ENCODE measurements at regions not wholly inside any gene's neighbourhood (a gene's known extent, or its start where the extent isn't known, plus 50 kb on each side); places are given as distances from the start of the nearest gene placed in this dataset.
"Not testable (repeated sequence)": the region's sequence is repeated elsewhere in the genome, so short reads cannot be mapped to it uniquely, and the experiment has no call there.

DNA sequence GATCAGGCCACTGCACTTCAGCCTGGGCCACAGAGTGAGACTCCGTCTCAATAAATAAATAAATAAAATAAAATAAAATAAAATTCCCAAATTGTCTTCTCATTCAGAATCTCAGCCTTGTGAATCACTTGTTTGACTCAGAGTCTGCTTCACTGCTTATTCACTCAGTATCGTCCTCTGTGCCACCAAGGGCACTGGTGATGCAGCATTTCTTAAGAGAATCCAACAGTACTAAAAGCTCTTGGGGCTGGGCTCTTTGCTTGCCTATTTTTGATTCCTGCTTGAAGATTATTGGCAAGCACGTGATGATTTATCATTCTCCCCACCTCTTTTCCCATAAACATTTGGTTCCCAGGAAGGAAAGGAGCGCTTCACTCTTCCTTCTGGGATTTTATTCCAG, 54.8 kb upstream of the HMGB1 start:
- CTCF ChIA-PET: no interaction called here
- Histone ChIP-seq H3K27ac (ENCODE audit: low read length) (no peak overlapping the region), H3K27me3 (ENCODE audit: control insufficient read depth, insufficient read depth, low read length) (no peaks in the 10 kb centered on the region), H3K4me3 (ENCODE audit: low read depth in 2 of 2, low read length in 2 of 2) (no peak overlapping the region), H3K9me3 (ENCODE audit: control insufficient read depth, insufficient read depth, low read depth, low read length) (no peaks in the 10 kb centered on the region), H3K36me3 (ENCODE audit: control insufficient read depth, insufficient read depth, low read length) (no peaks in the 10 kb centered on the region), H3K4me1 (ENCODE audit: control insufficient read depth, insufficient read depth, low read length) (no peaks in the 10 kb centered on the region)
- POLR2A ChIA-PET: no interaction called here
- BruUV-seq (replicated peaks): no TSS peak
- no peak for DNase-seq (ENCODE audit: low read depth, low spot score)
- in situ Hi-C loops (cut with HindIII; ENCODE audit: low pct_unique_long_range_greater_than_20kb, low sequenced_read_pairs): no loop called here
- ATAC-seq: no peak
- intact Hi-C loops (cut with micrococcal nuclease; ENCODE audit: unreplicated experiment): no loop called here
- TF ChIP-seq, protein P1, sequence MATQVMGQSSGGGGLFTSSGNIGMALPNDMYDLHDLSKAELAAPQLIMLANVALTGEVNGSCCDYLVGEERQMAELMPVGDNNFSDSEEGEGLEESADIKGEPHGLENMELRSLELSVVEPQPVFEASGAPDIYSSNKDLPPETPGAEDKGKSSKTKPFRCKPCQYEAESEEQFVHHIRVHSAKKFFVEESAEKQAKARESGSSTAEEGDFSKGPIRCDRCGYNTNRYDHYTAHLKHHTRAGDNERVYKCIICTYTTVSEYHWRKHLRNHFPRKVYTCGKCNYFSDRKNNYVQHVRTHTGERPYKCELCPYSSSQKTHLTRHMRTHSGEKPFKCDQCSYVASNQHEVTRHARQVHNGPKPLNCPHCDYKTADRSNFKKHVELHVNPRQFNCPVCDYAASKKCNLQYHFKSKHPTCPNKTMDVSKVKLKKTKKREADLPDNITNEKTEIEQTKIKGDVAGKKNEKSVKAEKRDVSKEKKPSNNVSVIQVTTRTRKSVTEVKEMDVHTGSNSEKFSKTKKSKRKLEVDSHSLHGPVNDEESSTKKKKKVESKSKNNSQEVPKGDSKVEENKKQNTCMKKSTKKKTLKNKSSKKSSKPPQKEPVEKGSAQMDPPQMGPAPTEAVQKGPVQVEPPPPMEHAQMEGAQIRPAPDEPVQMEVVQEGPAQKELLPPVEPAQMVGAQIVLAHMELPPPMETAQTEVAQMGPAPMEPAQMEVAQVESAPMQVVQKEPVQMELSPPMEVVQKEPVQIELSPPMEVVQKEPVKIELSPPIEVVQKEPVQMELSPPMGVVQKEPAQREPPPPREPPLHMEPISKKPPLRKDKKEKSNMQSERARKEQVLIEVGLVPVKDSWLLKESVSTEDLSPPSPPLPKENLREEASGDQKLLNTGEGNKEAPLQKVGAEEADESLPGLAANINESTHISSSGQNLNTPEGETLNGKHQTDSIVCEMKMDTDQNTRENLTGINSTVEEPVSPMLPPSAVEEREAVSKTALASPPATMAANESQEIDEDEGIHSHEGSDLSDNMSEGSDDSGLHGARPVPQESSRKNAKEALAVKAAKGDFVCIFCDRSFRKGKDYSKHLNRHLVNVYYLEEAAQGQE (IDR thresholded peaks at IDR 0.05; ENCODE audit: insufficient read depth in 1 of 2, low read depth in 2 of 2, low read length in 1 of 2): no peak
- TF ChIP-seq SIN3A (IDR thresholded peaks at IDR 0.05; ENCODE audit: borderline replicate concordance, insufficient read depth, low read depth, low read length): no peak

DNA sequence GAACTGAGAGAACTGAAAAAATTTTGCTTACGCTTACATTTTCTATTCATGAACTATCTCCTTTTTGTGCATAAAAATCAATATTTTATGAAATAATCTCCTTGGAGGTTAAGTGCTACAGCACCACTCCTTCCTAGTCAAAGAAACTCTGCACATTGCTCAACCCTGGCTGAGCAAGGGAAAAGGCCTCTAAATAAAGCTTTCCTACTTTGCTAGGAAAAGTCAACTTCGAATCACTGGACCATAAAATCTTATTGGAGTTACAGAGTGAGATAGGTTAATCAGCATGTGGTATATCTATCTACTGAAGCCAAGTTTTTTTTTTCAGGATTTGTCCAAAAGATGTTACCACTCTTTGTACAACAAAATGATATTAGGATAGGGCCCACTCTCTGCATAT, 57.5 kb upstream of the HMGB1 start:
- intact Hi-C loops (cut with micrococcal nuclease; ENCODE audit: unreplicated experiment) (no loop called here), in situ Hi-C loops (cut with HindIII; ENCODE audit: low pct_unique_long_range_greater_than_20kb, low sequenced_read_pairs) (no loop called here)
- BruUV-seq (replicated peaks): no TSS peak
- ChIA-PET CTCF (no interaction called here), POLR2A (no interaction called here)
- H3K4me1 ChIP-seq (ENCODE audit: control insufficient read depth, insufficient read depth, low read length): no peaks in the 10 kb centered on the region
- H3K27ac ChIP-seq (ENCODE audit: low read length): no peak overlapping the region
- no peak for TF ChIP-seq SIN3A (IDR thresholded peaks at IDR 0.05; ENCODE audit: borderline replicate concordance, insufficient read depth, low read depth, low read length)
- TF ChIP-seq, protein P2, sequence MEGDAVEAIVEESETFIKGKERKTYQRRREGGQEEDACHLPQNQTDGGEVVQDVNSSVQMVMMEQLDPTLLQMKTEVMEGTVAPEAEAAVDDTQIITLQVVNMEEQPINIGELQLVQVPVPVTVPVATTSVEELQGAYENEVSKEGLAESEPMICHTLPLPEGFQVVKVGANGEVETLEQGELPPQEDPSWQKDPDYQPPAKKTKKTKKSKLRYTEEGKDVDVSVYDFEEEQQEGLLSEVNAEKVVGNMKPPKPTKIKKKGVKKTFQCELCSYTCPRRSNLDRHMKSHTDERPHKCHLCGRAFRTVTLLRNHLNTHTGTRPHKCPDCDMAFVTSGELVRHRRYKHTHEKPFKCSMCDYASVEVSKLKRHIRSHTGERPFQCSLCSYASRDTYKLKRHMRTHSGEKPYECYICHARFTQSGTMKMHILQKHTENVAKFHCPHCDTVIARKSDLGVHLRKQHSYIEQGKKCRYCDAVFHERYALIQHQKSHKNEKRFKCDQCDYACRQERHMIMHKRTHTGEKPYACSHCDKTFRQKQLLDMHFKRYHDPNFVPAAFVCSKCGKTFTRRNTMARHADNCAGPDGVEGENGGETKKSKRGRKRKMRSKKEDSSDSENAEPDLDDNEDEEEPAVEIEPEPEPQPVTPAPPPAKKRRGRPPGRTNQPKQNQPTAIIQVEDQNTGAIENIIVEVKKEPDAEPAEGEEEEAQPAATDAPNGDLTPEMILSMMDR (IDR thresholded peaks at IDR 0.05): no peak
- no peak for TF ChIP-seq POLR2AphosphoS5 (IDR thresholded peaks at IDR 0.05; ENCODE audit: low read depth, low read length)
- no peak for TF ChIP-seq TCF7L2 (IDR thresholded peaks at IDR 0.05; ENCODE audit: low read depth, low read length)
- TF ChIP-seq, protein P1 (IDR thresholded peaks at IDR 0.05; ENCODE audit: insufficient read depth in 1 of 2, low read depth in 2 of 2, low read length in 1 of 2): no peak
- no peaks in the 10 kb centered on the region for H3K36me3 ChIP-seq (ENCODE audit: control insufficient read depth, insufficient read depth, low read length)
- no peak overlapping the region for H3K4me3 ChIP-seq (ENCODE audit: low read depth in 2 of 2, low read length in 2 of 2)
- no peak for DNase-seq (ENCODE audit: low read depth, low spot score)
- H3K27me3 ChIP-seq (ENCODE audit: control insufficient read depth, insufficient read depth, low read length): no peaks in the 10 kb centered on the region
- ATAC-seq: no peak
- no peaks in the 10 kb centered on the region for H3K9me3 ChIP-seq (ENCODE audit: control insufficient read depth, insufficient read depth, low read depth, low read length)

DNA sequence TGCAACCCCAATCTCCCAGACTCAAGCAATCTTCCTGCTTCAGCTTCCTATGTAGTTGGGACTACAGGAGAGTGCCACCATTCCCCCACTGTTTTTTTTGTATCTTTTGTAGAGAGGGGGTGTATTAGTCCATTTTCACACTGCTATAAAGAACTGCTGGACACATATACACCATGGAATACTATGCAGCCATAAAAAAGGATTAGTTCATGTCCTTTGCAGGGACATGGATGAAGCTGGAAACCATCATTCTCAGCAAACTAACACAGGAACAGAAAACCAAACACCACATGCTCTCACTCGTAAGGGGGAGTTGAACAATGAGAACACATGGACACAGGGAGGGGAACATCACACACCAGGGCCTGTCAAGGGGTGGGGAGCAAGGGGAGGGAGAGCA, 58.1 kb upstream of the HMGB1 start:
- H3K4me3 ChIP-seq (ENCODE audit: low read depth in 2 of 2, low read length in 2 of 2); H3K36me3 ChIP-seq (ENCODE audit: control insufficient read depth, insufficient read depth, low read length); ATAC-seq; H3K9me3 ChIP-seq (ENCODE audit: control insufficient read depth, insufficient read depth, low read depth, low read length); intact Hi-C loops (cut with micrococcal nuclease; ENCODE audit: unreplicated experiment); H3K27ac ChIP-seq (ENCODE audit: low read length); POLR2A ChIA-PET; BruUV-seq (replicated peaks); DNase-seq (ENCODE audit: low read depth, low spot score); H3K4me1 ChIP-seq (ENCODE audit: control insufficient read depth, insufficient read depth, low read length); in situ Hi-C loops (cut with HindIII; ENCODE audit: low pct_unique_long_range_greater_than_20kb, low sequenced_read_pairs); CTCF ChIA-PET; H3K27me3 ChIP-seq (ENCODE audit: control insufficient read depth, insufficient read depth, low read length): not testable (repeated sequence)

DNA sequence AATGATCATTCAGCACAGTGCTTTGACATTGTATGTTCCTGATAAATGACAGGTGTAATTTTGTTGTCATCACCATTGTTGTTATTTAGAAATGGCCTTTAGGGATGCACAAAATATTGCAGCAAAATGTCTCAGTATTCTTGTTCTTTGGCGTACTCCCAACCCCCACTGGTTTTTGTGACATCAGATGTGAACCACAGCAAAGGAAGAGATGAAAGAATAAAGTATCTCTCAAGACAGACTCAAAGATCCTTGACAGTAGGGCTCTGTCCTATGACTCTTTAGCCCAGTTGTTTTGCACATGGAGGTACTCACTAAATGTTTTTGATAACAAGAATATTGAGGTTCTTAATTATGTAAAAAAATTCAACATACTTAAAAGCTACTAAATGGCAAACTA, 59.5 kb upstream of the HMGB1 start:
- H3K27ac ChIP-seq (ENCODE audit: low read length); H3K27me3 ChIP-seq (ENCODE audit: control insufficient read depth, insufficient read depth, low read length); H3K9me3 ChIP-seq (ENCODE audit: control insufficient read depth, insufficient read depth, low read depth, low read length); BruUV-seq (replicated peaks); CTCF ChIA-PET; in situ Hi-C loops (cut with HindIII; ENCODE audit: low pct_unique_long_range_greater_than_20kb, low sequenced_read_pairs); intact Hi-C loops (cut with micrococcal nuclease; ENCODE audit: unreplicated experiment); H3K36me3 ChIP-seq (ENCODE audit: control insufficient read depth, insufficient read depth, low read length); H3K4me1 ChIP-seq (ENCODE audit: control insufficient read depth, insufficient read depth, low read length); DNase-seq (ENCODE audit: low read depth, low spot score); POLR2A ChIA-PET; ATAC-seq; H3K4me3 ChIP-seq (ENCODE audit: low read depth in 2 of 2, low read length in 2 of 2): not testable (repeated sequence)
